Right forelimb (tissue), 1 donor: ENCODE measurements at regions not wholly inside any gene's neighbourhood (a gene's known extent, or its start where the extent isn't known, plus 50 kb on each side); places are given as distances from the start of the nearest gene placed in this dataset.

Experiments
- DNase-seq: peaks from one replicate; pipeline ENCODE4 v3.0.0-alpha.2; 2018

DNA sequence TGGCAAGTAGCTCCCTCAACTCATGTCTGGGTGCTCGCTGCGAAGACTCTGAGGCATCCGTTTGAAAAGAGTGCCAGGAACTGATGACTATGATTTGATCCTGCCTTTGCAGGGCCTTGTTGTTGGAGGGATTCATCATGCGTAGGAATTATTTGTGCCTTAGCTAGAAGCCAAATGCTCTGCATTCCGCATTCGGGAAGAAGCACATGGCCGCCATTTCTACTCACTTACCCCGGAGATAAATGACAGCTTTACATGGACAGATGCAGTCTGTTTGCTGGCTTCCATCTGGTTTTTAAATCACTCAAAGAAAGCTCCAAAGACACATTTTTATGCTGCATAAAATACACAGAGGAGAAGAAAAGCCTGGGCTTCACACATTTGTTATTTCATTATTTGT is 363.3 kb upstream of the CDH4 start:
- DNase-seq, result no peak

DNA sequence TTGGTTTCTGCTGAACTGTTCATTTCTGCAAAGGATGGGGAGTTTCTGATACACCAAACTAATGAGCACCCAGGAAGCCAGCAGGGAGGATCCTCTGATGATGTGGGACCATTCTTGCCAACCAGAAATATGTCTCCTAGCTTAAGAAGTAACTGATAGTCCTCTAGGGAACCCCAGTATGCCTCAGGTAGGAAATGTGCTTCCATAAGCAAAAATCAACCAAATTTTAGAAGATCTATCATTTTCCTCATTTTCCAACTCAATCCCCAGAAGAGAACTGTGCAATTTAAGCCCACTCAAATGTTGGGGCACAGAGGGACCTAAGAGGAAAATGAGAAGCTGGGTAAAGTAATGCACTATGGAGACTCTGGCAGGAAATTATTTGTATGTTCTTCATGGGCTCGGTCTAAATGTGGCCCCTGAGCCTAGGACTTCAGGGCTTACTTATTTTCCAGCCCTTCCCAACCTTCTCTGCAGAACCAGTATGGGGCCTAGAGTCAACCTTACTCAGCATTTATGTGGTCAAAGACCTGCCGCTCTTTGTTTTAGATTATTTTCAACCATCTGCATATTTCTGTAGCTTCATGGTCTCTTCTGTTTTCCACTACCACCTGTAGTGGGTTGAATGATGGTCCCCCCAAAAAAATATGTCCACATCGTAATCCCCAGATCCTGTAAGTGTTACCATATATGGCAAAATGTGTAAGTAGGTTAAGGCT is 359.8 kb upstream of the CDH4 start:
- DNase-seq, result no peak

DNA sequence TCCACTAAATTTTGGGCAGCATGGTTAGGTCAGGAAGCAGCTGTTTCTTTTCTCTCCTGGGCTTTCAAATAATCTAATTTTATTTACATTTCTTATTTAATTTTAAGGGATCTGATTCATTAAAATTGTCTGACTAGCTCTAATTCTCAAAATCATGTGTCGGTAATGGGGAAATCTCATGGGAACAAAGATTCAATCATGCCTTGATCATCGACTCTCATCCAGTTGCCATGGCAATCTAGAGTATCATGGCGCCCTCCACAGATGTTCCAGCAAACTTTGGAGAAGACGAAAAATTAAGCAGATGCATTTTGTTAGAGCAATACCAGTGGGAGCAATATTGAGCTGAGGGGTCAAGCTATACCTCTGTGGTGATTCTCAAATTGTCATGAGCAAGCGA is 358.0 kb upstream of the CDH4 start:
- no peak for DNase-seq

DNA sequence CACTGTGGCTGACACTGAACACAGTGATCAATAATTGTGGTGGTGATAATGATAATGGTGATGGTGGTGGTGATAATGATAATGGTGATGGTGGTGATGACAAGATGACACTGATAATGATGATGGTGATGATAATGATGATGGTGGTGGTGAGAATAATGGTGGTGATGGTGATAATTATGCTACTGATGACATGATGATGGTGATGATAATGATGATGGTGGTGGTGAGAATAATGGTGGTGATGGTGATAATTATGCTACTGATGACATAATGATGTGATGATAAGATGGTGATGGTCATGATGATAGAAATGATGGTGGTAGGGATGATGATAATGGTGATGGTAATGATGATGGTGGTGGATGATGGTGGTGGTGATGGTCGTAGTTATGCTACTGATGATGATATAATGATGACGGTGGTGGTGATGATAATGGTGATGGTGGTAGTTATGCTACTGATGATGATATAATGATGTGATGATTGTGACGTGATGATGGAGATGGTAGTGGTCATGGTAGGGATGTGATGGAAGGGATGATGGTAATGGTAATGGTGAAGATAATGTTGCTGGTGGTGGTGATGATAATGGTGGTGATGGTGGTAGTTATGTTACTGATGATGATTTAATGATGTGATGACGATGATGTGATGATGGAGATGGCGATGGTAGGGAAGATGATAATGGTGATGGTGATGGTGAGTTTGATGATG is 356.5 kb upstream of the CDH4 start:
- no peak for DNase-seq

GRCh38 chr20:60897976-60898375 is 354.1 kb upstream of the CDH4 start:
- DNase-seq, result no peak

DNA sequence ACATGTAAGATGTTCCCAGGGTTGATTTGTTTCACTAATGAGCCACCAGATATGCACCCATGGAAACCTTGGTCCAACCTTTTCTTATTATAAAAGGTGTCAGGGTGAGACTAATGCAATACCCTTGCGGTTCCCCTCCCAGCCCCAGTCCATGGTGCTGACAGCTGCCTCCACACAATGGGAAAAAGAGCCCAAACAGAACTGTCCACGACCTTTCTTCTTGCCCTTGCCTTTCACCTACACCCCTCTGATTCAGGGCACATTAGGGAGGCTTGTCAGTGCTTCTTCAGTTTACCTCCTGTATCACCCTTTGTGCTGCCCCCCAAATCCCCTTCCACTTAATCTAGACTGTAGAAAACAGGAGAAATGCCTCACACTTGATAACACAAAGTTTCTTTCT is 352.7 kb upstream of the CDH4 start:
- no peak for DNase-seq

GRCh38 chr20:60900618-60901017 is 351.4 kb upstream of the CDH4 start:
- no peak for DNase-seq

DNA sequence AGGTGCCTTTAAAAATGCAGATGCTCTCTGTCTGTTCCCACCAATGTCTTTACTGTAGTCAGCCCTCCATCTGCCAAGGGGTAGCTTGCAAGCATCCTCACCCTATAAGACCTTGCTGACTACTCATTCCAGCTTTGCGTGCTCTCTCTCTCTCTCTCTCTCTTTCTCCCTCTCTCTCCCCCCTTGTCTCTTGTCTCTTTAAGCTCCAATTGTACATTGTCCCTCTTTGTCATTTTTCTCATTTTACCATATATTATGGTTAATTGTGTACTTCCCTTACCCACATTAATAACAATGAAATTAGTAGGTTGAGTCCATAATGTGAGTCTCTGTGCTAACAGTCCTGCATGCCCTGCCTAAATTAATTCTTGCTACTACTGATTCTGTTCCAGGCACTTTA is 350.2 kb upstream of the CDH4 start:
- DNase-seq, result no peak

- DNase-seq, result no peak
These were observed 348.6 kb upstream of the CDH4 start for GRCh38 chr20:60903325-60903971.

DNA sequence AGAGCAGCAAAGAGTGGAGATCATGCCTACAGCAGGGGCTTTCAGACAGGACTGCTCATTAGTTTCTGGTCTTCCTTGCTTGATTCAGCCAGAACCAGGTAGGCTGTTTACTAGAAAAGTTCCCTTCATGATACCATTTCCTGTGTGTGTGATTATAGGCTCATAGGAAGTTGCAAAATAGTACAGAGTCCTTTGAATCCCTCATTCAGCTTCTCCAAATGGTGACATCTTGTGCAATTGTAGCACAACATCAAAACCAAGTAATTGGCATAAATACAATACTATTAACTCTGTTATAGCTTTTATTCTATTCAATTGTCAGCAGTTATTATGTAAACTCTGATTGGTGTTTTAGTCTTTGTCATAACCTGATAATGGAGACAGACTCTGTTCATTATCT is 347.3 kb upstream of the CDH4 start:
- DNase-seq, result no peak

DNA sequence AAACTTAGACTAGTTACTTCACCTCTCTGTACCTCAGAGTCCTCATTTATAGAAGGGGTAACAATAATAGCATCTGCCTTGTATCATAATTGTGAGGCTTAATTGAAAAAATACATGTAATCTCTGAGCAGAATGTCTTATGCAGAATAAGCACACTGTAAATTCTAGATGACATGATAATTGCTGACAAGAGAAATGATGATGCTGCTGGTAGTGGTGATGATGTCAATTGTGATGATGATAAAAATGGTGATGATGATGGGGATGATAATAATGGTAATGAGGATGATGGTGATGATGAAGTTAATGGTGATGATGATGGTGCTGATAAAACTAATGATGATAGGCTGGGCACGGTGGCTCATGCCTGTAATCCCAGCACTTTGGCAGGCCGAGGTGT is 346.1 kb upstream of the CDH4 start:
- DNase-seq, result no peak

DNA sequence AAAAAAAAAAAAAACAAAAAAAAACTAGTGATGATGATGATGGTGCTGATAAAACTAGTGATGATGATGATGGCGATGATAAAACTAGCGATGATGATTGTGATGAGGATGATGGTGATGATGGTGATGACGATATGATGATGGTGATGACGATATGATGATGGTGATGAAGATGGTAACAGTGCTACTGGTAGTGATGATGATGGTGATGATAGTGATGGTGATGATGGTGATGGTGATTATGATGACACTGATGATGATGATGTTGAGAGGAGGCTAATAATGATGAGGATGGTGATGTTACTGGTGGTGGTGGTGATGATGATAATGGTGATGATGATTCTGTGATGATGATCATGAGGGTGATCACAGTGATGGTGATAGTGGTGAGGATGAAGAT is 345.5 kb upstream of the CDH4 start:
- no peak for DNase-seq

GRCh38 chr20:60913298-60913697 is 338.8 kb upstream of the CDH4 start:
- DNase-seq, result no peak

GRCh38 chr20:60921022-60921622 is 330.9 kb upstream of the CDH4 start:
- DNase-seq, result peak; percentile 65

DNA sequence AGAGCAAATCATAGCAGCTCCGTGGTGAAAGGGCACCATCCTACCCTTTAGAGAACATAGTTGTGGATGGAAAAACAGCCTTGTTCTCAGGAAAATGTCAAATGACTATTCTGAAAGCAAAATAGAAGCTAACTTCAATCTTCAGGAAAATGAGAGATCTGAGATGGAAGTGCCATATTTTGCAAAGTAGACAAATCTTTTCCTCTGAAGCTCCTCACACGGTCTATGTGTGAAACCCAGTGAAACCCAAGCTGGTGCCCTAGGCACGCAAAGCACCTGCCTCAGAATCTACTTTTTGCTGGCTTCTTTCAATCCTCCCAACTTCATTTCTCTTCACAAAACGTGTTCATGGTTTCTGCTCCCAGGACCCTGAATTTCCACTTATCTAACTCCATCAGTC is 325.2 kb upstream of the CDH4 start:
- no peak for DNase-seq

DNA sequence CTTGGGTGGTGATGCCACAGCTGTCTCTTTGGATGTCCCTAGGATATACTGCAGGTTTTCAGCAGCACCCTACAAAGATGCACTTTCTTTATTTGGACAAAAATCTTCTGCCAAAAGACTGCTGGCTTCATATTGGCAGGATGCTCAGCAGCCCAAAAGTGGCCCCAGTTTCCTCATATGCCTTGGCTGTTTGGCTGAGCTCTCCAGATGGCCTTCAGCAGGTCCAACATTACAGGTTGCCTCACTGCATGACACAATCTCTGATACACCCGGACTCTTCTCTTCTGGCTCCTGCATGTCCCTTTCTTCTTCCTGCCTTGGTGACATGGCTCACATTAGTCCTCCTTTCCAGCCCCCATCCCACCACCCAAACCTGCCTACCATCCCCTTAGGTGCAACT is 323.7 kb upstream of the CDH4 start:
- DNase-seq, result no peak

DNA sequence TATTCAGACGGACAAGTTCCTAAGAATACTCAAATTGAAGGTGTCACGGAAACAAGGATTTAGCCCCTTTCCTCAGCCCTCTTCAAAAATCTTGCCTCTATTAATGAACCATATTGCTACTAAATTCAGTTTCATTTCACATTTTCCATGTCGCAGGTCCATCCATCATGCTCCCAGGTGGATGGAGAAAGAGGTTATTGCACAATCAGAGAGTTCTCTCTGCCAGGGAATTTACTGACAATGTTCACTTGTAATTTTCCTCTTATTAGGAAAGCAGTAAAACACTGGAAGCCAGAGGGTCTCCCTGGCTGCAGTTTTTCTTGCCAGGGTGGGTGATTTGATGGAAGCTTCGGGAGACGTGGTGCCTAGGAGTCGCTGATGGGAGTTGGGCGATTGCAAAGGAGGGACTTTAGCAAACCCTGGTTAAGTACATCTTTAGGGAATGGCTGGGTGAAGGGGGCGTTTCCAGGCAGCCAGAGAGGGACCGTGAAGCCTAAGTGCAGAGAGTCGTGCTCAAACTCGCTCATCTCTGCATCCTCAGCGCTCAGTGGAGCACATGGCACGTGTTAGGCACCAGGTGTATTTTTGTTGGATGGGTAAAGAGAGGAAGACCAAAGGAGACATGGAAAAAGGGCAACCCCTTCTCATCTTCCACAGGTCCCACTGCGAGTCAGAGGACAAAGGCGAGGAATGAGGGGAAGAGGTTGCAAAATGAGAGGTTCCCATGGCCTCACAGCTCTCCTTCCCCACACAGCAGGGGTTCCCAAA is 321.9 kb upstream of the CDH4 start:
- DNase-seq, result no peak

GRCh38 chr20:60931696-60932095 is 320.4 kb upstream of the CDH4 start:
- no peak for DNase-seq

DNA sequence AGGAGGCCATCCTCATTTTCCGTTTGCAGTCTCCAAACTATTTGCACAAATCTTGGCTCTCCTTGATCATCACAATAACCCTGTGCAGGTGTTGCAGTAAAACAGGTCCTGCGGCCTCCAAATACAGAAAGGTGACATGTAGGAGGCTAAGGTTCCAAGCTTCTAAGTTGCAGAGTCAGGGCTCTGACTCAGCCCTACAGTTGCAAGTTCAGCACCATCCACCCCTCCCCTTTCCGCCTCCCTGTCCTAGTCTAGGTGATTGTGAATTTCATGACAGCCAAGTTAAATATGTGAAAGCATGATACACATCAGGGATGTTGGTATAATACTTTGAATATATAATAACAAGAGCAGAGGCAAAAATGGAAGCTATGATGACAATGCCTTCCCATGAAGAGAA is 317.3 kb upstream of the CDH4 start:
- DNase-seq, result no peak

- DNase-seq, result no peak
These were observed 316.1 kb upstream of the CDH4 start for GRCh38 chr20:60935971-60936370.

DNA sequence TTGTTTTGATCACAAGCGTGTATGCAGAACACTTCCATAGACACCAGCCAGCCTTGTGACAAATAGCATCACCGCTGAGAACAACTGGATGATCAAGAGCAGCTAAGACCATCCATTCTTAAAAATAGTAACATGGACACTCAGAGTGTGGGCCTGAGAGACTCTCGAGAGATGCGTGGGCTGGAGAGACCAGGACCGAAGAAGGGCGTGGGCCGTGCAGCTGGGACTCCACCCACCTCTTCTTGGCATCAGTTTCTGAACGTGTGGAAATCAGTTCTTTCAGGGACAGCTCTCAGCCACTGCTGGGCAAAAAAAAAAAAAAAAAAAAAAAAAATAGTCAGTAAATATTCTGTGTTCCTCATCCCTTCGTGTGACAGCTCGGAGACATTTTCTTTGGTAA is 314.5 kb upstream of the CDH4 start:
- DNase-seq, result no peak

DNA sequence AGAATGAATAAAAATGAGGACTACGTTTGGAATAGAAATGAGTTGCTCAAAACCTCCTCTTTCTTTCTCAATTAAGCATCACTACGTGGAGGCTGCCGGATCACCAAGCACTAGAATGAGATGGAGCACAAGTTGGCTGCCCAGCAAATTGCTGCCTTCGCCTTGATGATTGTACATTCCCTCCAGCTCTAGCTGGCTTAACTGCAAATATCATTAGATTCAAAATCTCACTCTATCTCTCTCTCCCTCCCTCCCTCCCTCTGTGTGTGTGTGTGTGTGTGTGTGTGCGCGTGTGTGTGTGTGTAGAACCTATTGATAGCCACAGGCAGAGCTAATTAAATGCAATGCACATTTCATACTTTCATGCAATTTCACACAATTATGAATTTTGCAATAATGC is 310.7 kb upstream of the CDH4 start:
- DNase-seq, result no peak

DNA sequence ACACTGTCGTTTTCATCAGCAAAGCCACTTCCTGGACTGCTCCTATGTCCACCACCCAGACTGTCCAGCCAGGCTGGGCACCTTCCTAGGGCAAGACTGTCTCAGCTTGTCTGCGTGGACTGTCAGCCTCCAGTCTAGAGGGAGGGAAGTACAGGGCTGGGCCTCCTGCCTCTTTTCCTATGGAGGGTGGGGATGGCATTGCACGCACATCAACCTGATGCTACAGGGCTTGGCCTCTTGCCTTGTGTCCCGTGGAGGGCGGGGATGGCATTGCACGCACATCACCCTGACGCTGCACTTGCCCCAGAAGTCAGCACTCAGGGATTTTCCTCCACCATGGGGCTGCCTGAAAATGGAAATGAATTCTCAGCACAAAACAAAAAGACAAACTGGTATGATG is 304.2 kb upstream of the CDH4 start:
- no peak for DNase-seq
